ENCODE measurements at regions not wholly inside any gene's neighbourhood (a gene's known extent, or its start where the extent isn't known, plus 50 kb on each side); places are given as distances from the start of the nearest gene placed in this dataset.

DNA sequence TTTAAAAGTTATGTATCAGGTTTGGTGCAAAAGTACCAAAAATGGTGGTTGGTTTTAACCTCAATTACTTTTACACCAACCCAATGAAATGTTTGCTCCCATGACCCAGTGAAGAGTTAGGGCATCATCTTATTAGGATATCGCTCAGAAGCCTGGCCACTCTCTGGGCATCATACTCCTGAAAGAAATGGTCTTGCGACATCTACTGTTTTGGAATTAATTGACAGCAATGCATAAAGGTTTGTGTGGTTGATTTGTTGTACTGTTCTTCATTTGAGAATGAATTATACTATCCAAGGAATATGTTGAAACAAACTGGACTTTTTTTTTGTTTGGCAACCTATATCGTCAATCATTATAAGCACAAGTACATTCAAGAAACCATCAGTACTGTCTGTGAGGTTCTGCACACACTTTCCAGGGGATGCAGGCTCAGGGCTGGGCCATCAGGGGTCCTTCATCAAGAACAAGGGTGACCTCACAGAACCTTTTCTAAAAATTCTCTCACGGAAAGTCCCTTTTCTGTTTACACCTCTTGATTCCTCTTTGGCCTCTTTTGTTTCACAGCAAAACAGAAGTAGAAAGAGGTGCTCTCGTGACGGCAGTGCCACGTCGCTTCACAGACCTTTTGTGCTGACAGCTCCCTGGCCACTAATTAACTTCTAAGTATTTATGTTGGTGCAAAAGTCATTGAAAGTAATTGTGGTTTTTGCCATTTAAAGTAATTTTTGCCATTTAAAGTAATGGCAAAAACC lies 117.2 kb upstream of the KLF6 start:
- Histone ChIP-seq H3K4me3 (no peak overlapping the region), H3K27me3 (no peaks in the 10 kb centered on the region), H3K36me3 (no peaks in the 10 kb centered on the region), H3K27ac (peak overlapping the region in 2 of 4 donors; percentile 76 to 77), H3K4me1 (no peaks in the 10 kb centered on the region), H3K9me3 (no peaks in the 10 kb centered on the region)
- 43 to 44% methylated on average over 8 of the region's 8 CpGs for whole genome bisulfite sequencing, 2 donors
- FAIRE-seq (no peak), DNase-seq (no peak), ATAC-seq (peak in 3 of 4 donors; percentile 51 to 75 (median 69))
- TF ChIP-seq, protein P1, sequence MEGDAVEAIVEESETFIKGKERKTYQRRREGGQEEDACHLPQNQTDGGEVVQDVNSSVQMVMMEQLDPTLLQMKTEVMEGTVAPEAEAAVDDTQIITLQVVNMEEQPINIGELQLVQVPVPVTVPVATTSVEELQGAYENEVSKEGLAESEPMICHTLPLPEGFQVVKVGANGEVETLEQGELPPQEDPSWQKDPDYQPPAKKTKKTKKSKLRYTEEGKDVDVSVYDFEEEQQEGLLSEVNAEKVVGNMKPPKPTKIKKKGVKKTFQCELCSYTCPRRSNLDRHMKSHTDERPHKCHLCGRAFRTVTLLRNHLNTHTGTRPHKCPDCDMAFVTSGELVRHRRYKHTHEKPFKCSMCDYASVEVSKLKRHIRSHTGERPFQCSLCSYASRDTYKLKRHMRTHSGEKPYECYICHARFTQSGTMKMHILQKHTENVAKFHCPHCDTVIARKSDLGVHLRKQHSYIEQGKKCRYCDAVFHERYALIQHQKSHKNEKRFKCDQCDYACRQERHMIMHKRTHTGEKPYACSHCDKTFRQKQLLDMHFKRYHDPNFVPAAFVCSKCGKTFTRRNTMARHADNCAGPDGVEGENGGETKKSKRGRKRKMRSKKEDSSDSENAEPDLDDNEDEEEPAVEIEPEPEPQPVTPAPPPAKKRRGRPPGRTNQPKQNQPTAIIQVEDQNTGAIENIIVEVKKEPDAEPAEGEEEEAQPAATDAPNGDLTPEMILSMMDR (IDR thresholded peaks at IDR 0.05): no peak
- intact Hi-C loops (cut with DNase I): no loop called here

- ATAC-seq: no peak
- intact Hi-C loops (cut with DNase I): no loop called here
- TF ChIP-seq, protein P1 (IDR thresholded peaks at IDR 0.05): no peak
- Histone ChIP-seq H3K9me3 (no peaks in the 10 kb centered on the region), H3K27me3 (no peaks in the 10 kb centered on the region), H3K27ac (no peak overlapping the region), H3K36me3 (no peaks in the 10 kb centered on the region), H3K4me1 (no peaks in the 10 kb centered on the region), H3K4me3 (no peak overlapping the region)
- 71 to 73% methylated on average over 2 of the region's 2 CpGs for WGBS, 2 donors
- no peak for DNase-seq
- no peak for FAIRE-seq
Measured at GRCh38 chr10:3901370-3901769, 116.4 kb upstream of the KLF6 start.

- intact Hi-C loops (cut with DNase I): no loop called here
Measured at GRCh38 chr10:3900391-3900790, 115.4 kb upstream of the KLF6 start.

DNA sequence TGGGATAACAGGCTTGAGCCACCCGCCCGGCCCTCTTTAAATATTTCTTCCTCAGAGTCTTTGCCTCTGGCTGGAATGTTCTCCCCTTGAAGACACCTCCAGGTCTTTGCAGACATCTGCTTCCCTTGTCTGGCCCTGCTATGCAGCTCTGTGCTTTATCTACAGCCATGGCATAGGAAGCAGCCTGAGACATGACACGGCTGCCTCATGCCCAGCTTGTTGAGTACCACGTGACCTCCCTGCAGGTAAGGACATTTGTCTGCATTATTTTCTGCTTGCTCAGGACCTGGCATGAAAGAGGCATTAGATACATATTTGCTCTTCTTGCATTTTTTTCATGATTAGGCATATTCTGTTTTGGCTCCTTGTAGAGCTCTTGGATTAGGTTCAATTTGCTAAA lies 113.8 kb upstream of the KLF6 start:
- Histone ChIP-seq H3K4me3 (no peak overlapping the region), H3K27ac (peak overlapping the region in 1 of 4 donors; percentile 33), H3K4me1 (peaks cover 0 to 4% (median 0%) of the 10 kb centered on the region in 3 donors), H3K27me3 (no peaks in the 10 kb centered on the region), H3K36me3 (no peaks in the 10 kb centered on the region), H3K9me3 (no peaks in the 10 kb centered on the region)
- peak in 4 of 6 donors; percentile 46 to 50 (median 48) for DNase-seq
- TF ChIP-seq, protein P1 (IDR thresholded peaks at IDR 0.05): no peak
- 51 to 55% methylated on average over 4 of the region's 4 CpGs for WGBS, 2 donors
- ATAC-seq: peak; percentile 76 to 89 (median 80)
- intact Hi-C loops (cut with DNase I): no loop called here
- FAIRE-seq: no peak

More at GRCh38 chr10:3900391-3900790, 115.4 kb upstream of the KLF6 start:
- Histone ChIP-seq H3K36me3 (no peaks in the 10 kb centered on the region), H3K4me3 (no peak overlapping the region), H3K27me3 (no peaks in the 10 kb centered on the region), H3K9me3 (no peaks in the 10 kb centered on the region), H3K4me1 (no peaks in the 10 kb centered on the region), H3K27ac (no peak overlapping the region)
- TF ChIP-seq, protein P1 (IDR thresholded peaks at IDR 0.05): no peak
- DNase-seq (no peak), FAIRE-seq (no peak), ATAC-seq (no peak)
- WGBS, 2 donors: 86 to 91% methylated on average over 2 of the region's 2 CpGs

- ATAC-seq (no peak), FAIRE-seq (peak; percentile 45), DNase-seq (no peak)
- Histone ChIP-seq H3K36me3 (no peaks in the 10 kb centered on the region), H3K27ac (no peak overlapping the region), H3K27me3 (no peaks in the 10 kb centered on the region), H3K4me1 (peaks cover 0 to 4% (median 0%) of the 10 kb centered on the region in 3 donors), H3K4me3 (no peak overlapping the region), H3K9me3 (no peaks in the 10 kb centered on the region)
- intact Hi-C loops (cut with DNase I): no loop called here
- TF ChIP-seq, protein P1 (IDR thresholded peaks at IDR 0.05): no peak
- 76 to 80% methylated on average over 6 of the region's 6 CpGs for WGBS, 2 donors
Measured at GRCh38 chr10:3897156-3897555, 112.1 kb upstream of the KLF6 start.

Measured in pancreas (tissue), 10 donors.